Lower leg skin (tissue), 3 donors: ENCODE measurements at regions not wholly inside any gene's neighbourhood (a gene's known extent, or its start where the extent isn't known, plus 50 kb on each side); places are given as distances from the start of the nearest gene placed in this dataset.

ENCODE experiments used
- POLR2A ChIP-seq, 2 donors: fragments of 450-650 bp; IDR thresholded peaks; one replicate each; pipeline ENCODE4 v1.6.1; 2016 to 2017; ENCODE audit warnings: antibody characterized with exemption in 2 of 2, mild to moderate bottlenecking in 1 of 2, moderate library complexity in 1 of 2
- TF ChIP-seq, protein P1 (sequence below), 3 donors: fragments of 450-650 bp; IDR thresholded peaks; one replicate each; pipeline ENCODE4 v1.5.1; 2016; ENCODE audit warnings: antibody characterized with exemption in 3 of 3, mild to moderate bottlenecking in 3 of 3, moderate library complexity in 2 of 3

DNA sequence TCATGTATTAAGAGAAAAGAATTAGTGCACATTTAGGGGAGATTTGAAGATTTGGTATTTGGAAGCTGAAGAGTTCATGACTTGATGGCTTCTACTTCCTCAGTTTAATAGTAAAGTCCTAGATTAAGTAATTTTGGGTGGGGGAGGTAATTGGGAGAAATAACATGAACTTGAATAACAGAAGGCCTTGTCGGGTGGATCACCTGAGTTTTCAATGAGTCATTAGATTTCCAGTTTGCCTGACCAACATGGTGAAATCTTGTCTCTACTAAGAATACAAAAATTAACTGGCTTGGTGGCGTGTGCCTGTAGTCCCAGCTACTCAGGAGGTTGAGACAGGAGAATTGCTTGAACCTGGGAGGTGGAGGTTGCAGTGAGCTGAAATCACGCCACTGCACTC is 181.0 kb downstream of the GJA1 start:
- TF ChIP-seq, protein P1, sequence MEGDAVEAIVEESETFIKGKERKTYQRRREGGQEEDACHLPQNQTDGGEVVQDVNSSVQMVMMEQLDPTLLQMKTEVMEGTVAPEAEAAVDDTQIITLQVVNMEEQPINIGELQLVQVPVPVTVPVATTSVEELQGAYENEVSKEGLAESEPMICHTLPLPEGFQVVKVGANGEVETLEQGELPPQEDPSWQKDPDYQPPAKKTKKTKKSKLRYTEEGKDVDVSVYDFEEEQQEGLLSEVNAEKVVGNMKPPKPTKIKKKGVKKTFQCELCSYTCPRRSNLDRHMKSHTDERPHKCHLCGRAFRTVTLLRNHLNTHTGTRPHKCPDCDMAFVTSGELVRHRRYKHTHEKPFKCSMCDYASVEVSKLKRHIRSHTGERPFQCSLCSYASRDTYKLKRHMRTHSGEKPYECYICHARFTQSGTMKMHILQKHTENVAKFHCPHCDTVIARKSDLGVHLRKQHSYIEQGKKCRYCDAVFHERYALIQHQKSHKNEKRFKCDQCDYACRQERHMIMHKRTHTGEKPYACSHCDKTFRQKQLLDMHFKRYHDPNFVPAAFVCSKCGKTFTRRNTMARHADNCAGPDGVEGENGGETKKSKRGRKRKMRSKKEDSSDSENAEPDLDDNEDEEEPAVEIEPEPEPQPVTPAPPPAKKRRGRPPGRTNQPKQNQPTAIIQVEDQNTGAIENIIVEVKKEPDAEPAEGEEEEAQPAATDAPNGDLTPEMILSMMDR (IDR thresholded peaks at IDR 0.05) = no peak
- TF ChIP-seq POLR2A (IDR thresholded peaks at IDR 0.05) = no peak
